ENCODE measurements at regions not wholly inside any gene's neighbourhood (a gene's known extent, or its start where the extent isn't known, plus 50 kb on each side); places are given as distances from the start of the nearest gene placed in this dataset.

GRCh38 chrX:45900766-45901615 lies 644.2 kb downstream of the ZNF674 start:
- TF ChIP-seq CTCF (IDR thresholded peaks at IDR 0.05) (no peak), SIN3A (IDR thresholded peaks at IDR 0.05; ENCODE audit: borderline replicate concordance, insufficient read depth, low read depth, low read length) (no peak), POLR2AphosphoS5 (IDR thresholded peaks at IDR 0.05; ENCODE audit: low read depth, low read length) (no peak)

Measured in Panc1 (cell line).